ENCODE measurements at regions not wholly inside any gene's neighbourhood (a gene's known extent, or its start where the extent isn't known, plus 50 kb on each side); places are given as distances from the start of the nearest gene placed in this dataset.

GRCh38 chr9:115374724-115375268, 256.8 kb upstream of the TNC start:
- H3K4me1 ChIP-seq (ENCODE audit: control insufficient read depth in 3 of 3, insufficient read depth in 2 of 3, low read depth in 1 of 3, low read length in 2 of 3): no peaks in the 10 kb centered on the region
- WGBS, 3 donors: 89 to 98% (median 91%) methylated on average over 4 of the region's 4 CpGs
- no peaks in the 10 kb centered on the region for H3K27me3 ChIP-seq (ENCODE audit: control insufficient read depth in 3 of 3, insufficient read depth in 3 of 3, low read length in 3 of 3)
- no peaks in the 10 kb centered on the region for H3K9me3 ChIP-seq (ENCODE audit: control insufficient read depth in 2 of 2, insufficient read depth in 1 of 2, low read depth in 1 of 2, low read length in 1 of 2)
- H3K27ac ChIP-seq (ENCODE audit: low read depth in 1 of 3, low read length in 2 of 3): no peak overlapping the region
- no peaks in the 10 kb centered on the region for H3K36me3 ChIP-seq (ENCODE audit: control insufficient read depth in 3 of 3, insufficient read depth in 2 of 3, low read depth in 1 of 3, low read length in 3 of 3)
- no peak overlapping the region for H3K4me3 ChIP-seq (ENCODE audit: low read depth in 1 of 3, low read length in 3 of 3)
- no peak for FAIRE-seq
- no peak for DNase-seq

DNA sequence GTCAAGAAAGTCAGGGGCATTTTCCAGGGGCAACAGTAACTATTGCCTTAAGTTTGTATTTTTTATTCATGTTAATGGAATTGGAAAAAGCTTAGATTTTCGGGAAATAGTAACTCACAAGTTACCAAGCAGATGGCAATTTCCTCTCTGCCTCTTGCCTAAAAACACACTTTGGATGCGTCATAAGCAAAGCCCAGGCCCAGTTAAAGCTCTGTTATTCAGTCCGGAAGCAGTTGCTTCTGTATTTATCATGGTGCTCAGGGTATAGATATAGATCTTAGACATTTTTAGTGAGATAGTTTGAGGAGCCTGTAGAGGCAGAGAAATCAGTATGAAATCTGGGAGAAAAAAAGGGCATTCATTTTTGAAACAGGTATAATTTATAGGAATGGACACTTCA, 260.3 kb upstream of the TNC start:
- H3K27me3 ChIP-seq (ENCODE audit: control insufficient read depth in 3 of 3, insufficient read depth in 3 of 3, low read length in 3 of 3): no peaks in the 10 kb centered on the region
- DNase-seq (no peak), FAIRE-seq (no peak)
- H3K9me3 ChIP-seq (ENCODE audit: control insufficient read depth in 2 of 2, insufficient read depth in 1 of 2, low read depth in 1 of 2, low read length in 1 of 2): peaks cover 0 to 16% of the 10 kb centered on the region in 2 donors
- 93 to 98% (median 96%) methylated on average over 3 of the region's 3 CpGs for WGBS, 3 donors
- H3K4me3 ChIP-seq (ENCODE audit: low read depth in 1 of 3, low read length in 3 of 3): no peak overlapping the region
- H3K36me3 ChIP-seq (ENCODE audit: control insufficient read depth in 3 of 3, insufficient read depth in 2 of 3, low read depth in 1 of 3, low read length in 3 of 3): no peaks in the 10 kb centered on the region
- no peaks in the 10 kb centered on the region for H3K4me1 ChIP-seq (ENCODE audit: control insufficient read depth in 3 of 3, insufficient read depth in 2 of 3, low read depth in 1 of 3, low read length in 2 of 3)
- no peak overlapping the region for H3K27ac ChIP-seq (ENCODE audit: low read depth in 1 of 3, low read length in 2 of 3)

DNA sequence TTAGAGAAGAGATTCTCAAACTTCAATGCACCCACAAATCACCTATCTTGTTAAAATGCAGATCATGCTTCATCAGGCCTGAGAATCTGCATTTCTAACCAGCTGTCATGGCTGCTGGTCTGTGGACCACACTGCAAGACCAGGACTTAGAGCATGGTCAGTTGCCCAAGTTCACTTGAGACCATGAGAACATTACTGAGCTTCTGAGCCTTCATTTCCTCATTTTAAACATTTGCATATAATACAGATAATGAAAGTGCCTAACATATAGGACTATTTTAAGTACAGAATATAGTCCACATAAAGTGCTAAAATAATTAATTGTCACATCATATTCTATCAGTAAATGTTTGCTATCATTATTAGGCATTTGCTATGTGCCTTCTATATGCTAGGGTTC, 260.8 kb upstream of the TNC start:
- no peak overlapping the region for H3K27ac ChIP-seq (ENCODE audit: low read depth in 1 of 3, low read length in 2 of 3)
- H3K4me1 ChIP-seq (ENCODE audit: control insufficient read depth in 3 of 3, insufficient read depth in 2 of 3, low read depth in 1 of 3, low read length in 2 of 3): no peaks in the 10 kb centered on the region
- no peaks in the 10 kb centered on the region for H3K27me3 ChIP-seq (ENCODE audit: control insufficient read depth in 3 of 3, insufficient read depth in 3 of 3, low read length in 3 of 3)
- no peak for FAIRE-seq
- no peak overlapping the region for H3K4me3 ChIP-seq (ENCODE audit: low read depth in 1 of 3, low read length in 3 of 3)
- peaks cover 0 to 20% of the 10 kb centered on the region in 2 donors for H3K9me3 ChIP-seq (ENCODE audit: control insufficient read depth in 2 of 2, insufficient read depth in 1 of 2, low read depth in 1 of 2, low read length in 1 of 2)
- no peak for DNase-seq
- no peaks in the 10 kb centered on the region for H3K36me3 ChIP-seq (ENCODE audit: control insufficient read depth in 3 of 3, insufficient read depth in 2 of 3, low read depth in 1 of 3, low read length in 3 of 3)

DNA sequence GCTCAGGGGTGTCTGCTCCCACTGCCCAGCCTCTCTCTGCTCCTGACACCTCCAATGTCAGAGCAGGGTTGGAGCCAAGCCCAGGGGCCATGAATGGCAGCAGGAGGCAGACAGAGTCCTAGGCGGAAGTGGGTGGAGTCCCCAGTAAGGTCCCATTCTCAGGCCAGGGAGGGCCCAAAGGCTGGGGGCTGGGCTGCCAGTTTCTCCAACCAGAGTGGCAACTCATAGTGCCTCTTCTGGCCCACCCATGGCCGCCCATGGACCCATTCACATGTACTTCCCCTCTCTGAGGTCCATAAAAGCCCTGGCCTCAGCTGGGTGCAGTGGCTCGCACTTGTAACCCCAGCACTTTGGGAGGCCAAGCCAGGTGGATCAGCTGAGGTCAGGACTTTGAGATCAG, 261.8 kb upstream of the TNC start:
- H3K27me3 ChIP-seq (ENCODE audit: control insufficient read depth in 3 of 3, insufficient read depth in 3 of 3, low read length in 3 of 3): no peaks in the 10 kb centered on the region
- no peaks in the 10 kb centered on the region for H3K4me1 ChIP-seq (ENCODE audit: control insufficient read depth in 3 of 3, insufficient read depth in 2 of 3, low read depth in 1 of 3, low read length in 2 of 3)
- H3K27ac ChIP-seq (ENCODE audit: low read depth in 1 of 3, low read length in 2 of 3): no peak overlapping the region
- DNase-seq: no peak
- no peak overlapping the region for H3K4me3 ChIP-seq (ENCODE audit: low read depth in 1 of 3, low read length in 3 of 3)
- H3K9me3 ChIP-seq (ENCODE audit: control insufficient read depth in 2 of 2, insufficient read depth in 1 of 2, low read depth in 1 of 2, low read length in 1 of 2): peaks cover 0 to 20% of the 10 kb centered on the region in 2 donors
- no peaks in the 10 kb centered on the region for H3K36me3 ChIP-seq (ENCODE audit: control insufficient read depth in 3 of 3, insufficient read depth in 2 of 3, low read depth in 1 of 3, low read length in 3 of 3)
- WGBS, 3 donors: 83 to 92% (median 88%) methylated on average over 3 of the region's 3 CpGs
- FAIRE-seq: no peak

GRCh38 chr9:115382865-115383264, 264.9 kb upstream of the TNC start:
- Histone ChIP-seq H3K4me3 (ENCODE audit: low read depth in 1 of 3, low read length in 3 of 3) (no peak overlapping the region), H3K9me3 (ENCODE audit: control insufficient read depth in 2 of 2, insufficient read depth in 1 of 2, low read depth in 1 of 2, low read length in 1 of 2) (peaks cover 0 to 20% of the 10 kb centered on the region in 2 donors), H3K27ac (ENCODE audit: low read depth in 1 of 3, low read length in 2 of 3) (no peak overlapping the region), H3K4me1 (ENCODE audit: control insufficient read depth in 3 of 3, insufficient read depth in 2 of 3, low read depth in 1 of 3, low read length in 2 of 3) (no peaks in the 10 kb centered on the region), H3K36me3 (ENCODE audit: control insufficient read depth in 3 of 3, insufficient read depth in 2 of 3, low read depth in 1 of 3, low read length in 3 of 3) (no peaks in the 10 kb centered on the region), H3K27me3 (ENCODE audit: control insufficient read depth in 3 of 3, insufficient read depth in 3 of 3, low read length in 3 of 3) (no peaks in the 10 kb centered on the region)
- FAIRE-seq (no peak), DNase-seq (no peak)
- 78 to 90% (median 82%) methylated on average over 2 of the region's 2 CpGs for WGBS, 3 donors

DNA sequence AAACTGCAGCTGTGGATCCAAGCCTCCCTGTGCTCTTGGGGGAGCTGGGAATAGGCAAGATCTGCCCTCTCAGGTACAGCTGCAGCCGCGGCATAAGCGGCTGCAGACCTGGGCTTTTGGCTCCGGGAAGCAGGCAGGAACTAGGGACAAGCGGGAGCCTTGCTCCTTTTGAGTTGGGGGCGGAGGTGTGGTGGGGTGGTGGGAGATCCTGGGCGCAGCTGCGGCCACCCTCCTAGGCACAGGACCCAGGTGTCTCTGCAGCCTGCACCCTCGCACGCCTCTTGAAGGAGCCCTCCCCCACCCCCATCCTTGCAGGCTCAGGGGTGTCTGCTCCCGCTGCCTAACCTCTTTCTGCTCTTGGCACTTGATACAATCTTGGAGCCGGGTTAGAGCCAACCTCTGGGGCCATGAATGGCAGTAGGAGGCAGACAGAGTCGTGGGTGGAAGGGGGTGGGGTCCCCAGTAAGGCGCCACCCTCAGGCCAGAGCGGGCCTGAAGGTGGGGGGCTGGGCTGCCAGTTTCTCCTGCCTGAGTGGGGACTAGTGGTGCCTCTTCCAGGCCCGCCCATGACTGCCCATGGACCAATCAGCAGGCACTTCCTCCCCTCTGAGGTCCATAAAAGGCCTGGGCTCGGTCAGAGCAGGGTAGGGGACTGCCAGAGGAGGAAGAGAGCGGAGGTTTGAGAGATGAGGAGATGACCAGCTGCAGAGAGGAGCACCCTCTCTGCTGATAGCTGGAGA, 267.6 kb upstream of the TNC start:
- WGBS, 3 donors: 80 to 89% (median 87%) methylated on average over 16 to 18 of the region's 18 CpGs
- peaks cover 0 to 20% of the 10 kb centered on the region in 2 donors for H3K9me3 ChIP-seq (ENCODE audit: control insufficient read depth in 2 of 2, insufficient read depth in 1 of 2, low read depth in 1 of 2, low read length in 1 of 2)
- no peaks in the 10 kb centered on the region for H3K4me1 ChIP-seq (ENCODE audit: control insufficient read depth in 3 of 3, insufficient read depth in 2 of 3, low read depth in 1 of 3, low read length in 2 of 3)
- H3K27ac ChIP-seq (ENCODE audit: low read depth in 1 of 3, low read length in 2 of 3): no peak overlapping the region
- no peaks in the 10 kb centered on the region for H3K36me3 ChIP-seq (ENCODE audit: control insufficient read depth in 3 of 3, insufficient read depth in 2 of 3, low read depth in 1 of 3, low read length in 3 of 3)
- no peaks in the 10 kb centered on the region for H3K27me3 ChIP-seq (ENCODE audit: control insufficient read depth in 3 of 3, insufficient read depth in 3 of 3, low read length in 3 of 3)
- DNase-seq (no peak), FAIRE-seq (no peak)
- H3K4me3 ChIP-seq (ENCODE audit: low read depth in 1 of 3, low read length in 3 of 3): no peak overlapping the region

DNA sequence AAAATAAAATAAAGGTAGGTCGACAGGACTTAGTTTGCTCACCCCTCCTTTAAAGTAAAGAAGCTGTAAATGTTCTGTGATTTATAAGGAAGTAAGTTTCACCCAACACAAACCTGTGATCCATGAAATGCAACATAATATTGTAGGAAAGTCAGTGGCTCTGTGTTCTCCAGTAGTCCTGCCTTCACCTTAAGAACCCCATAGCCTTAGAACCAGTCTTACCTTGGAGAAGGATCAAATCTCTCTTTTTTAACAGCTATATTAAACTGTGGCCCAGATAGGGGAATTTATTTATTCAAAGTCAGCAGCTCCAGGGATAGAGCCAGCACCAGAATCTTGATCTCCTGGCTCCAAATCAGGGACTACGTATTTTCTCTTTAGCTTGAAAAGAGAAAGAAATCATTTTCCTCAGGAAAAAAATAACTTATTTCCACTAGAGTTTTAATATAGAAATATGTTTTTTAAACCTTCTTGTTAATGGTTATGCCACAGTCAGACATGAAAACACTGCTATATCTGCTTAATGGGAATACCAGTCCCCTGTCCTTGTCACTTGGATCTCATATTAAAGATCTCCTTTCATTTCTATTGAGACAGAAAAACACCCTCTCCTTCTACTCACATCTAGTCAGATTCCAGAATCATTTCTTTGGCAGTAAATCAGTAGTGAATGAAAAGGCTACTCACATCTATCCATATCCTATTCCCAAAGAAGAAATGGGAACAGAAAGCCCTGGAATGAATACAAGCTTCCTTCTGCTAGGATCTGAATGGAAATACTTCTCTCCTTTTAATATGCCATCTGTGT, 269.2 kb upstream of the TNC start:
- no peaks in the 10 kb centered on the region for H3K27me3 ChIP-seq (ENCODE audit: control insufficient read depth in 3 of 3, insufficient read depth in 3 of 3, low read length in 3 of 3)
- no peaks in the 10 kb centered on the region for H3K4me1 ChIP-seq (ENCODE audit: control insufficient read depth in 3 of 3, insufficient read depth in 2 of 3, low read depth in 1 of 3, low read length in 2 of 3)
- no peak overlapping the region for H3K4me3 ChIP-seq (ENCODE audit: low read depth in 1 of 3, low read length in 3 of 3)
- no peak overlapping the region for H3K27ac ChIP-seq (ENCODE audit: low read depth in 1 of 3, low read length in 2 of 3)
- H3K36me3 ChIP-seq (ENCODE audit: control insufficient read depth in 3 of 3, insufficient read depth in 2 of 3, low read depth in 1 of 3, low read length in 3 of 3): no peaks in the 10 kb centered on the region
- H3K9me3 ChIP-seq (ENCODE audit: control insufficient read depth in 2 of 2, insufficient read depth in 1 of 2, low read depth in 1 of 2, low read length in 1 of 2): peaks cover 0 to 14% of the 10 kb centered on the region in 2 donors
- FAIRE-seq (no peak), DNase-seq (no peak)
- WGBS, 3 donors: 26 to 76% (median 53%) methylated on average over 2 of the region's 2 CpGs

- Histone ChIP-seq H3K27me3 (ENCODE audit: control insufficient read depth in 3 of 3, insufficient read depth in 3 of 3, low read length in 3 of 3) (no peaks in the 10 kb centered on the region), H3K4me3 (ENCODE audit: low read depth in 1 of 3, low read length in 3 of 3) (no peak overlapping the region), H3K9me3 (ENCODE audit: control insufficient read depth in 2 of 2, insufficient read depth in 1 of 2, low read depth in 1 of 2, low read length in 1 of 2) (no peaks in the 10 kb centered on the region), H3K27ac (ENCODE audit: low read depth in 1 of 3, low read length in 2 of 3) (no peak overlapping the region), H3K4me1 (ENCODE audit: control insufficient read depth in 3 of 3, insufficient read depth in 2 of 3, low read depth in 1 of 3, low read length in 2 of 3) (no peaks in the 10 kb centered on the region), H3K36me3 (ENCODE audit: control insufficient read depth in 3 of 3, insufficient read depth in 2 of 3, low read depth in 1 of 3, low read length in 3 of 3) (no peaks in the 10 kb centered on the region)
- DNase-seq (no peak), FAIRE-seq (no peak)
- WGBS, 3 donors: 81 to 84% (median 83%) methylated on average over 4 of the region's 4 CpGs
These were observed 273.3 kb upstream of the TNC start for GRCh38 chr9:115391168-115391825.
